Parathyroid adenoma (tissue), 2 donors: ENCODE measurements at regions not wholly inside any gene's neighbourhood (a gene's known extent, or its start where the extent isn't known, plus 50 kb on each side); places are given as distances from the start of the nearest gene placed in this dataset.

Experiments used
- H2AFZ ChIP-seq: fragments of 300-600 bp; sonication (generic); one replicate; pipeline ENCODE4 v1.7.0; 2017; ENCODE audit warnings: antibody characterized with exemption, mild to moderate bottlenecking
- H3K27ac ChIP-seq: fragments of 300-600 bp; sonication (generic); one replicate; pipeline ENCODE4 v1.7.0; 2017
- H3K27me3 ChIP-seq: fragments of 300-600 bp; sonication (generic); one replicate; pipeline ENCODE4 v1.7.0; 2017; ENCODE audit warnings: low read length; ENCODE audit not compliant: control insufficient read depth, insufficient read depth
- H3K36me3 ChIP-seq: fragments of 300-600 bp; sonication (generic); one replicate; pipeline ENCODE4 v1.7.0; 2017; ENCODE audit warnings: low read length; ENCODE audit not compliant: control insufficient read depth, insufficient read depth
- H3K4me1 ChIP-seq: fragments of 300-600 bp; sonication (generic); one replicate; pipeline ENCODE4 v1.7.0; 2017; ENCODE audit warnings: control low read depth
- H3K4me2 ChIP-seq: fragments of 300-600 bp; sonication (generic); one replicate; pipeline ENCODE4 v1.7.0; 2017; ENCODE audit warnings: low read length
- H3K4me3 ChIP-seq: fragments of 300-600 bp; sonication (generic); one replicate; pipeline ENCODE4 v1.7.0; 2017; ENCODE audit warnings: low read depth, low read length
- H3K79me2 ChIP-seq: fragments of 300-600 bp; sonication (generic); one replicate; pipeline ENCODE4 v1.7.0; 2017; ENCODE audit warnings: control low read depth
- H3K9ac ChIP-seq: fragments of 300-600 bp; sonication (generic); one replicate; pipeline ENCODE4 v1.7.0; 2017; ENCODE audit warnings: mild to moderate bottlenecking
- H3K9me3 ChIP-seq: fragments of 300-600 bp; sonication (generic); one replicate; pipeline ENCODE4 v1.7.0; 2017; ENCODE audit warnings: low read length; ENCODE audit not compliant: control insufficient read depth
- CTCF ChIP-seq: fragments of 300-600 bp; sonication (generic); IDR thresholded peaks from one replicate; pipeline ENCODE4 v1.7.0; 2017; ENCODE audit warnings: antibody characterized with exemption, mild to moderate bottlenecking
- donor health status: primary hyperparathyroidism.

- H3K9ac ChIP-seq: no peak overlapping the region
- no peaks in the 10 kb centered on the region for H3K27me3 ChIP-seq
- no peak overlapping the region for H2AFZ ChIP-seq
- no peak overlapping the region for H3K27ac ChIP-seq
- no peak for TF ChIP-seq CTCF
- no peaks in the 10 kb centered on the region for H3K4me1 ChIP-seq
- H3K9me3 ChIP-seq: no peaks in the 10 kb centered on the region
- H3K4me2 ChIP-seq: no peak overlapping the region
- no peak overlapping the region for H3K4me3 ChIP-seq
- no peaks in the 10 kb centered on the region for H3K79me2 ChIP-seq
- H3K36me3 ChIP-seq: no peaks in the 10 kb centered on the region
These were observed 104.8 kb upstream of the CNTN1 start for GRCh38 chr12:40587421-40587820.

GRCh38 chr12:40587970-40588369 is 104.3 kb upstream of the CNTN1 start:
- Histone ChIP-seq H3K4me1 (no peaks in the 10 kb centered on the region), H3K9ac (no peak overlapping the region), H3K27me3 (no peaks in the 10 kb centered on the region), H3K4me3 (no peak overlapping the region), H3K79me2 (no peaks in the 10 kb centered on the region), H3K4me2 (no peak overlapping the region), H2AFZ (no peak overlapping the region), H3K9me3 (no peaks in the 10 kb centered on the region), H3K27ac (no peak overlapping the region), H3K36me3 (no peaks in the 10 kb centered on the region)
- no peak for TF ChIP-seq CTCF

GRCh38 chr12:40597133-40597532 is 95.1 kb upstream of the CNTN1 start:
- no peaks in the 10 kb centered on the region for H3K27me3 ChIP-seq
- no peak overlapping the region for H3K27ac ChIP-seq
- no peaks in the 10 kb centered on the region for H3K4me1 ChIP-seq
- no peaks in the 10 kb centered on the region for H3K9me3 ChIP-seq
- H3K36me3 ChIP-seq: no peaks in the 10 kb centered on the region
- H3K4me3 ChIP-seq: no peak overlapping the region
- no peak overlapping the region for H3K9ac ChIP-seq
- H2AFZ ChIP-seq: no peak overlapping the region
- no peaks in the 10 kb centered on the region for H3K79me2 ChIP-seq
- TF ChIP-seq CTCF: no peak
- H3K4me2 ChIP-seq: no peak overlapping the region

- Histone ChIP-seq H3K79me2 (no peaks in the 10 kb centered on the region), H3K9me3 (no peaks in the 10 kb centered on the region), H3K4me1 (no peaks in the 10 kb centered on the region), H3K4me2 (no peak overlapping the region), H3K36me3 (no peaks in the 10 kb centered on the region), H3K27ac (no peak overlapping the region), H3K9ac (no peak overlapping the region), H3K27me3 (no peaks in the 10 kb centered on the region), H3K4me3 (no peak overlapping the region), H2AFZ (no peak overlapping the region)
- no peak for TF ChIP-seq CTCF
These were observed 94.2 kb upstream of the CNTN1 start for GRCh38 chr12:40598073-40598472.

- Histone ChIP-seq H3K4me2 (no peak overlapping the region), H2AFZ (no peak overlapping the region), H3K4me3 (no peak overlapping the region), H3K4me1 (no peaks in the 10 kb centered on the region), H3K27me3 (no peaks in the 10 kb centered on the region), H3K9me3 (no peaks in the 10 kb centered on the region), H3K27ac (no peak overlapping the region), H3K79me2 (no peaks in the 10 kb centered on the region), H3K9ac (no peak overlapping the region), H3K36me3 (no peaks in the 10 kb centered on the region)
- no peak for TF ChIP-seq CTCF
These were observed 89.7 kb upstream of the CNTN1 start for GRCh38 chr12:40602562-40602961.
